ENCODE measurements at regions not wholly inside any gene's neighbourhood (a gene's known extent, or its start where the extent isn't known, plus 50 kb on each side); places are given as distances from the start of the nearest gene placed in this dataset.

DNA sequence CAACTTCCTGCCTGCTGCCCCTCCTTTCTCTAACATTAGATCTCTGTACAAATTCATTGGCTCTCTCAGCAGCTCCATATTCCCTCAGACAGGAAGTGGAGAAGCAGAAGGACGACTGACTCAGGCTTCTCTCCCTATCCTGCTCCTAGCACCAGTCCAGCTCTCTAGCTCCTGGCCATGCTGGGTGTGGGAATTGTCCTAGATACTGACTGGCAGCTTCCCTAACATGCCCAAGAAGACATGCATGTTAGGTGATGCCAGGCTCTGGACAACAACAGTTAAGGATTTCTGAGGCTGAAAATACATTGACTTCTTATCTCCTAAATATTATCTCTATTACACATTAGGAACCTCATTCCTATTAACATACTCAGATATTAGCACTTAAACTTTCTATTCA, 292.9 kb downstream of the IKZF2 start:
- no peak overlapping the region for H2BK20ac ChIP-seq (ENCODE audit: low read depth, low read length, poor library complexity, severe bottlenecking)
- H2BK5ac ChIP-seq (ENCODE audit: insufficient read length, low read length): no peak overlapping the region
- H3K4me1 ChIP-seq (ENCODE audit: insufficient read depth, low read length): no peaks in the 10 kb centered on the region
- H4K5ac ChIP-seq (ENCODE audit: insufficient read length, low read depth, low read length): no peak overlapping the region
- H2AFZ ChIP-seq (ENCODE audit: low read length): no peak overlapping the region
- no peak overlapping the region for H3K56ac ChIP-seq (ENCODE audit: insufficient read length, low read depth, low read length)
- TF ChIP-seq, protein P1, sequence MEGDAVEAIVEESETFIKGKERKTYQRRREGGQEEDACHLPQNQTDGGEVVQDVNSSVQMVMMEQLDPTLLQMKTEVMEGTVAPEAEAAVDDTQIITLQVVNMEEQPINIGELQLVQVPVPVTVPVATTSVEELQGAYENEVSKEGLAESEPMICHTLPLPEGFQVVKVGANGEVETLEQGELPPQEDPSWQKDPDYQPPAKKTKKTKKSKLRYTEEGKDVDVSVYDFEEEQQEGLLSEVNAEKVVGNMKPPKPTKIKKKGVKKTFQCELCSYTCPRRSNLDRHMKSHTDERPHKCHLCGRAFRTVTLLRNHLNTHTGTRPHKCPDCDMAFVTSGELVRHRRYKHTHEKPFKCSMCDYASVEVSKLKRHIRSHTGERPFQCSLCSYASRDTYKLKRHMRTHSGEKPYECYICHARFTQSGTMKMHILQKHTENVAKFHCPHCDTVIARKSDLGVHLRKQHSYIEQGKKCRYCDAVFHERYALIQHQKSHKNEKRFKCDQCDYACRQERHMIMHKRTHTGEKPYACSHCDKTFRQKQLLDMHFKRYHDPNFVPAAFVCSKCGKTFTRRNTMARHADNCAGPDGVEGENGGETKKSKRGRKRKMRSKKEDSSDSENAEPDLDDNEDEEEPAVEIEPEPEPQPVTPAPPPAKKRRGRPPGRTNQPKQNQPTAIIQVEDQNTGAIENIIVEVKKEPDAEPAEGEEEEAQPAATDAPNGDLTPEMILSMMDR (conservative IDR thresholded peaks at IDR 0.05): no peak
- DNase-seq: no peak
- no peaks in the 10 kb centered on the region; the same call in 1 of the 2 replicates for H3K27me3 ChIP-seq (ENCODE audit: insufficient read depth, low read length)
- no peak overlapping the region for H4K91ac ChIP-seq (ENCODE audit: insufficient read length, low read depth, low read length)
- H2AK5ac ChIP-seq (ENCODE audit: insufficient read length, low read length): no peak overlapping the region
- no peaks in the 10 kb centered on the region for H3K9me3 ChIP-seq (ENCODE audit: control insufficient read depth, low read depth, low read length)
- no peak overlapping the region for H3K4me3 Mint-ChIP-seq
- H3K18ac ChIP-seq (ENCODE audit: insufficient read length, low read depth, low read length): no peak overlapping the region
- H3K27me3 Mint-ChIP-seq (ENCODE audit: low read depth): no peaks in the 10 kb centered on the region; the same call in 1 of the 2 replicates
- peaks cover 41 to 43% of the 10 kb centered on the region in 2 experiments for H3K9me3 Mint-ChIP-seq
- no peaks in the 10 kb centered on the region for H3K23me2 ChIP-seq (ENCODE audit: insufficient read length, low read depth, low read length, poor library complexity, severe bottlenecking)
- no peaks in the 10 kb centered on the region for H4K20me1 ChIP-seq (ENCODE audit: control insufficient read depth, insufficient read depth, insufficient read length)
- H3K9ac ChIP-seq (ENCODE audit: extremely low read depth, insufficient read length, low read length): no peak overlapping the region
- no peak overlapping the region for H3K4me2 ChIP-seq (ENCODE audit: insufficient read depth, insufficient read length, low read length)
- H2BK12ac ChIP-seq (ENCODE audit: insufficient read length, low read depth, low read length): no peak overlapping the region
- H3K4me1 Mint-ChIP-seq: no peaks in the 10 kb centered on the region
- WGBS (ENCODE audit: extremely low coverage, insufficient read length, low lambda C conversion rate): no CpG with 5 or more reads among the region's 1 CpG
- no peak overlapping the region for H3K23ac ChIP-seq (ENCODE audit: insufficient read length, low read depth, low read length)
- no peak overlapping the region for H4K8ac ChIP-seq (replicated peaks; ENCODE audit: insufficient read length, low read depth, low read length)
- H3K27ac Mint-ChIP-seq: no peak overlapping the region; a peak in 1 of 7 replicates
- H3K27ac ChIP-seq (ENCODE audit: insufficient read length, low read depth, low read length): no peak overlapping the region
- peaks cover 6 to 31% (median 14%) of the 10 kb centered on the region in 3 experiments for H3K36me3 Mint-ChIP-seq (ENCODE audit: insufficient read depth in 1 of 3, low read depth in 3 of 3)
- no peak overlapping the region for H2BK120ac ChIP-seq (ENCODE audit: low read depth, low read length, poor library complexity, severe bottlenecking)
- H3K4ac ChIP-seq (ENCODE audit: low read depth, low read length): no peak overlapping the region
- H3K14ac ChIP-seq (ENCODE audit: insufficient read depth, low read length): no peak overlapping the region
- no peaks in the 10 kb centered on the region for H3K79me1 ChIP-seq (ENCODE audit: insufficient read depth, low read depth, low read length, poor library complexity, severe bottlenecking)
- no peak overlapping the region for H2BK15ac ChIP-seq (ENCODE audit: low read depth, low read length)
- H3T11ph ChIP-seq (ENCODE audit: low read length): no peak overlapping the region
- H3K79me2 ChIP-seq (ENCODE audit: insufficient read depth, low read length): no peaks in the 10 kb centered on the region
